ENCODE measurements at regions not wholly inside any gene's neighbourhood (a gene's known extent, or its start where the extent isn't known, plus 50 kb on each side); places are given as distances from the start of the nearest gene placed in this dataset.
A peak's percentile ranks its signal among the peaks of the same experiment; 100 is the strongest.
"Not testable (repeated sequence)": the region's sequence is repeated elsewhere in the genome, so short reads cannot be mapped to it uniquely, and the experiment has no call there.

- no peak for DNase-seq
These were observed 408.7 kb downstream of the REEP3 start for GRCh38 chr10:63929831-63930467.

- no peak for DNase-seq
These were observed 409.4 kb downstream of the REEP3 start for GRCh38 chr10:63930584-63930983.

- no peak for DNase-seq
These were observed 414.5 kb downstream of the REEP3 start for GRCh38 chr10:63935705-63936104.

GRCh38 chr10:63940277-63940922, 419.2 kb downstream of the REEP3 start:
- no peak for DNase-seq

- DNase-seq: no peak
These were observed 443.2 kb downstream of the REEP3 start for GRCh38 chr10:63964406-63964805.

- no peak for DNase-seq
These were observed 444.6 kb downstream of the REEP3 start for GRCh38 chr10:63965846-63966245.

GRCh38 chr10:63972949-63973827, 452.0 kb downstream of the REEP3 start:
- no peak for DNase-seq

GRCh38 chr10:63976538-63976937, 455.3 kb downstream of the REEP3 start:
- peak; percentile 4 for DNase-seq

GRCh38 chr10:63977329-63977923, 456.2 kb downstream of the REEP3 start:
- DNase-seq: peak; percentile 7

- DNase-seq: not testable (repeated sequence)
These were observed 459.7 kb downstream of the REEP3 start for GRCh38 chr10:63980870-63981269.

GRCh38 chr10:63984061-63984460, 462.9 kb downstream of the REEP3 start:
- not testable (repeated sequence) for DNase-seq

- no peak for DNase-seq
These were observed 465.3 kb downstream of the REEP3 start for GRCh38 chr10:63986536-63986935.

- DNase-seq: no peak
These were observed 466.0 kb downstream of the REEP3 start for GRCh38 chr10:63987212-63987611.

- DNase-seq: no peak
These were observed 473.2 kb downstream of the REEP3 start for GRCh38 chr10:63994371-63994770.

- DNase-seq: no peak
These were observed 486.0 kb downstream of the REEP3 start for GRCh38 chr10:64007157-64007556.

- DNase-seq: no peak
These were observed 489.5 kb downstream of the REEP3 start for GRCh38 chr10:64010711-64011110.

GRCh38 chr10:64011912-64012714, 490.9 kb downstream of the REEP3 start:
- no peak for DNase-seq

- DNase-seq: no peak
These were observed 493.1 kb downstream of the REEP3 start for GRCh38 chr10:64014281-64014680.

GRCh38 chr10:64023926-64024470, 502.8 kb downstream of the REEP3 start:
- DNase-seq: no peak

GRCh38 chr10:64033711-64034110, 512.5 kb downstream of the REEP3 start:
- no peak for DNase-seq

GRCh38 chr10:64036321-64036930, 515.2 kb downstream of the REEP3 start:
- no peak for DNase-seq

Measured in GDM1 (cell line).